ENCODE measurements at regions not wholly inside any gene's neighbourhood (a gene's known extent, or its start where the extent isn't known, plus 50 kb on each side); places are given as distances from the start of the nearest gene placed in this dataset.

DNA sequence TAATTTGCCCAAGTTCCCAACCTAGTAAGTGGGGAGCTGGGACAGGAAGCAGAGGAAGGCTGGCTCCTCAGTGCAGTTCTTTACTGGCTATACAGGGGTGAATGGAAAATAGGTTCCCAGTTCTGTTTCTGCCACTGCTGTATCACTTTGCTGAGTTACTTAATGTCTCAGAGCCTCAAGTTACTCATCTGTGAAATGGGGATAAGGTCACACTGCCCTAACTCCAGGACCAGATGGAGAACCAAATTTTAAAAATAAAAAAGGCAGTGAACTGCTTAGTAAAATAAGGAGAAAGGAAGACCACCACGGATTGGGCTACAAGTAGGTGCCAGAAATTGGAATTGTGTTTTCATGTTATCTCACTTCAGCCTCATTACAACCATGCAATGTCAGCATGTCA is 147.8 kb downstream of the OMA1 start:
- TF ChIP-seq CTCF (IDR thresholded peaks at IDR 0.05; ENCODE audit: borderline replicate concordance, insufficient read depth, low read depth, low read length), result no peak
- H3K4me3 ChIP-seq (ENCODE audit: low read depth, low read length), result no peak overlapping the region

DNA sequence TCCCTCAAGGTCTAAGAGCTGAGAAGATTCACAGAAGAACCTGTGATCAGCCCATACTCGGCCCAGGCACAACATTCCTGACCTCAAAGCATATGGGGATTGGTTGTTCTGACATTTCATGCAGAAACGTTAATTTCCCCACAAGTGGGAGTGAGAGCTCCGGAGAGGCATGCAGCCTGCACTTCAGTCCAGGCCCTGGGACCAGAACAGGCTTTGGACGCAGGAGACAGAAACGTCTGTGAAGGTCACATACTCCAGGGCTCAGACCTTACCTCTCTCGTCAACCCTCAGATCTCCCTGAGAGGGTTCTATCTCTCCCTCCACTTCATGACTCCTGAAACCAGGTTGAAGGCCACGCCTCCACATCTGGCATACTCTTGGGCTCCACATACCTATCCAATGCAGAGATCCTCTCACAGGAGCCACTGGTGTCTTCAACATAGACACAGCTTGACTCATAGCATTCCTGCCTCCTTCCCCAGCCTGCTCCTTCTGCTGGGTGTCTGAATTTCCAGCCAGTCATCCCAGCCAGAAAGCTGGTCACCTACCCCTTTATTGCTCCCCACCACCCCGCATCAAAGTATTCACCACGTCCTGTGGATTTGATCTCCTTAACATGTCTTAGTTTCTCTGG is 149.2 kb downstream of the OMA1 start:
- no peak overlapping the region for H3K4me3 ChIP-seq (ENCODE audit: low read depth, low read length)
- no peak for TF ChIP-seq CTCF (IDR thresholded peaks at IDR 0.05; ENCODE audit: borderline replicate concordance, insufficient read depth, low read depth, low read length)

DNA sequence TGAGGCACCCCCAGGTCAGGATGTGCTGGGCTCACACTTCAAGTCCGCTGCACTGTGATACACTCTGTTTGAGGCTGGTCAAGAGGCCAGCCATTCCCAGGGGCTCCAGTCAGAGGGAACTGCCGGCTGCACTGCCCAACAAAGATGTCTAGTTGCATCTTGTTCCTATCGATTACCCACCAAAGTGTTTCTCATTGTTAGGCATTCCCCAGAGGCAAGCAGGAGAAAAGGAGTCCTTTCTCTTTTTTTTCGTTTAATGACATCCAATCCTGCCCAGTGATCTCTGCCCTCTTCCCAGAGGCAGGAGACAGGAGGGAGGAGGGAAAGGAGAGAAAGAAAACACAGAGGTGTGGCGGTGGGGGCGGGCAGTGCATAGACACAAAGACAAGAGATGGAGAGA is 150.4 kb downstream of the OMA1 start:
- TF ChIP-seq CTCF (IDR thresholded peaks at IDR 0.05; ENCODE audit: borderline replicate concordance, insufficient read depth, low read depth, low read length), result no peak
- H3K4me3 ChIP-seq (ENCODE audit: low read depth, low read length), result no peak overlapping the region

- no peak overlapping the region for H3K4me3 ChIP-seq (ENCODE audit: low read depth, low read length)
- TF ChIP-seq CTCF (IDR thresholded peaks at IDR 0.05; ENCODE audit: borderline replicate concordance, insufficient read depth, low read depth, low read length), result no peak
Observed at GRCh38 chr1:58395355-58395754, 151.2 kb downstream of the OMA1 start.

GRCh38 chr1:58392083-58392482 is 154.4 kb downstream of the OMA1 start:
- H3K4me3 ChIP-seq (ENCODE audit: low read depth, low read length), result no peak overlapping the region
- no peak for TF ChIP-seq CTCF (IDR thresholded peaks at IDR 0.05; ENCODE audit: borderline replicate concordance, insufficient read depth, low read depth, low read length)

DNA sequence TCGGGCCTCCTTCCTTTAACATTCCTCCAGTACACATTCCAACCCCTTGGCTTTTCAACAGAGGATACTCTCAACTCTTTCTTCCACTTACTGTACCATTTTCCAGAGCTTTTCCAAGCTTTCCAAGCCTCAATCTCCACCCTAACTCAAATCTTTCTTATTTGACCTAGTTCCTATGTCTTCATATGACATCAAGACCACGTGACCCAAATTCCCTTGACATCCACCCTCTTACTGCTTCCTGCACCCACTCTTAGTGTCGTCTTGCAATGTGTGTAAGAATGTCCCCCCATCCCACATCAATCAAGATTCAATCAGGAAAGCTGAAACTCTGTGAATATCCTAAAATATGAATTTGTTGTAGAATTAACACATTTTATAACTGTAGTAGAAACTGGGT is 155.0 kb downstream of the OMA1 start:
- no peak for TF ChIP-seq CTCF (IDR thresholded peaks at IDR 0.05; ENCODE audit: borderline replicate concordance, insufficient read depth, low read depth, low read length)

DNA sequence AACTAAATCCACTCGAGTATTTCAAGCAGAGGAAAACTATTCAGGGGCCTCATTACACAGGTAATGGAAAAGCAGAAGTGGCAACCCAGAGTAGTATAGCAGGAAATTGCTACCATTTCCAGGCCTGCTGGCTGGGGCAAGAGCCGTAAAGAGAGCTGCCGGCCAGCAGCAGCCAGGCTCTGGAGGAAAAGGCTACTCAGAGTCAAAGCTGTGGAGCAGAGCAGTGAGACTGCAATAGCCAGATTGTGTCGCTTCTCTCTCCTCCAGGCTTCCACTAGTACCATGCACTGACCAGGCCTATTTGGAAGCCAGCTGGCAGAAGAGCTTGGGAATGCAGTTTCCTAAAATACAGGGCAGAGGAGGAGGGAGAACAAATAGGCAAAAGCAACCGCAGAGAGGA is 155.5 kb downstream of the OMA1 start:
- no peak for TF ChIP-seq CTCF (IDR thresholded peaks at IDR 0.05; ENCODE audit: borderline replicate concordance, insufficient read depth, low read depth, low read length)
- H3K4me3 ChIP-seq (ENCODE audit: low read depth, low read length), result no peak overlapping the region

More for the DNA sequence above, 155.0 kb downstream of the OMA1 start:
- no peak overlapping the region for H3K4me3 ChIP-seq (ENCODE audit: low read depth, low read length)
